NCI-H2171 treated with DMSO at 0.1 percent for 48 hours (cell line): ENCODE measurements at regions not wholly inside any gene's neighbourhood (a gene's known extent, or its start where the extent isn't known, plus 50 kb on each side); places are given as distances from the start of the nearest gene placed in this dataset.
"Not testable (repeated sequence)": the region's sequence is repeated elsewhere in the genome, so short reads cannot be mapped to it uniquely, and the experiment has no call there.

Experiments used
- DNase-seq: peaks from one replicate; lab custom pipeline; 2025; lab: John Stamatoyannopoulos, UW

DNA sequence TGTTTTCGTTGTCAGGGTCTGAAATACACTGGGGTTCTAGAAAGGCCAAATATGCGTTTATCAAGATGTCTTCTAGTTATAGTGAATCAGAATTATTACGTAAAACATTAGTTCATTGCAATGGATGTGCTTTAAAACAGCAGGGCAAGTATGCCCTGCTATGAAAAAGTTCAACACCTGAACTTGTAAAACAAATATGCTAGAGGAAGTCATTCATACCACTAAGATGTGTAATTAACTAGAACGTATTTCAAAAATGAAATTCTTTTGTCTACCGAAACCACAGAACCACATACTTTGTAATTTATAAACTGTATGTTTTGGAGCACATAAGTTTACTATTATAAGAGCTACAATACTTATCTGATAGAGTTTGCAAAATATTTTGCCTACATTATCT, 266.2 kb downstream of the KCTD12 start:
- no peak for DNase-seq

GRCh38 chr13:76619631-76620030, 266.6 kb downstream of the KCTD12 start:
- no peak for DNase-seq

- peak; percentile 47 for DNase-seq
Measured at GRCh38 chr13:76610819-76611415, 275.3 kb downstream of the KCTD12 start.

- DNase-seq: peak; percentile 59
Measured at GRCh38 chr13:76609643-76610042, 276.6 kb downstream of the KCTD12 start.

GRCh38 chr13:76607866-76608265, 278.3 kb downstream of the KCTD12 start:
- no peak for DNase-seq

DNA sequence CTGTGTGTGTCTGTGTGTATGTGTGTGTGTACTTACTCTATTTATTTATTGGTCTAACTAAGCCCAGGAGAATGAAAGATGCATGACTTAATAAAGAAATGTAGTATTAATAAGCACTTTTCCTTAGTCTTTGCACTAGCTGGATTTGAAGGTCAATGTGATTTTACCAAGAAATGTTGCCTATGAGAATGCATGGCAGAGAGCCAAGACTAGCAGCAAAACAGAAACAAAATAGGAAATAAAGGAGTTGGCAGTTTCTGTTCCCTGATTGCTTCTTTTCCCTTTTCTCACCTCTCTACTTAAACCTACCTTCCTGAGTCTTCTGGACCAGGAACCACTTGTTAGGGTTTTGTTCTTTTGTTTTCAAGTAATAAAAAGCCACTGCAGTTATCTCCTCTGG, 286.1 kb downstream of the KCTD12 start:
- no peak for DNase-seq

- peak; percentile 93 for DNase-seq
Measured at GRCh38 chr13:76597868-76598267, 288.3 kb downstream of the KCTD12 start.

DNA sequence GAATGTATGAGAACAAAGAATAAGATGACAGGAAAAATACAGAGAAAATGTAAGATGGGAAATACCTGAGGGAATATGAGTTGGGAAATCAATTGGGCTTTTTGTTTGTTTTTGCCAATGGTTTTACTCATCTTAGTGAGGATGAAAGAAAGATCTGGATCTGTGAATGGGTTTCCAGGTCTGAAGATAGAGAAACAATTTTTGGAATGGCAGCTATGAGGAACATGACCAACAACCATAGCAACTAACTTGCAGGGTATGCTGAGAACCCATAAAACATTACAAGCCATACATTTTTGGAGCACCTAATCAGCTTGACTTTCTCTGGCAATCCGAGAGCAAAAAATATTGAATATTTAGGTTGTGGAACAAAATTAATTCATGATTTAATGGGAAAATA, 290.0 kb downstream of the KCTD12 start:
- DNase-seq: no peak

DNA sequence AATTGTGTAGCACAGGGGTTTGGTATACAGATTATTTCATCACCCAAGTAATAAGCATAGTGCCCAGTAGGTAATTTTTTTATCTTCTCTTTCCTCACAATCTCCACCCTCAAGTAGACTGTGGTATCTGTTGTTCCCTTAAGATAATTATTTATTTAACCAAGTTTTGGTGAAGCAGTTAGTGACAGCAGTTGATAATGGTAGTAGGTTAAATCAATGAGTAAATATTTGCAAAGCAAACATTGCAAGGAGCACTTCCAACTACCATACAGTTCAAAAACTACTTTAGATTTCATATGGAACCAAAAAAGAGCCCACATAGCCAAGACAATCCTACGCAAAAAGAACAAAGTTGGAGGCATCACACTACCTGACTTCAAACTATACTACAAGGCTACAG, 291.8 kb downstream of the KCTD12 start:
- no peak for DNase-seq

DNA sequence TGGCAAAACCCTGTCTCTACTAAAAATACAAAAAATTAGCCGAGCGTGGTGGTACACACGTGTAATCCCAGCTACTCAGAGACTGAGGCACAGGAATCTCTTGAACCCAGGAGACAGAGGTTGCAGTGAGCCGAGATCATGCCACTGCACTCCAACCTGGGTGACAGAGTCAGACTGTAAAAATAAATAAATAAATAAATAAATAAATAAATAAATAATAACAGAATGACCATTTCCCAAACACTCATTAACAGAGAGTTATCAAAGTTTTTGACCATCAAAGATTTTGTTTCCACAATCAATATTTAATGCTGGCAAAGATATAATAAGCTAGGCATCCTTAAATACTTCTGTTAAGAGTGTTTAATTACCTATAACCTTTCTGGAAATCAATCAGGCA, 299.4 kb downstream of the KCTD12 start:
- DNase-seq: no peak

GRCh38 chr13:76579701-76580100, 306.5 kb downstream of the KCTD12 start:
- DNase-seq: no peak

DNA sequence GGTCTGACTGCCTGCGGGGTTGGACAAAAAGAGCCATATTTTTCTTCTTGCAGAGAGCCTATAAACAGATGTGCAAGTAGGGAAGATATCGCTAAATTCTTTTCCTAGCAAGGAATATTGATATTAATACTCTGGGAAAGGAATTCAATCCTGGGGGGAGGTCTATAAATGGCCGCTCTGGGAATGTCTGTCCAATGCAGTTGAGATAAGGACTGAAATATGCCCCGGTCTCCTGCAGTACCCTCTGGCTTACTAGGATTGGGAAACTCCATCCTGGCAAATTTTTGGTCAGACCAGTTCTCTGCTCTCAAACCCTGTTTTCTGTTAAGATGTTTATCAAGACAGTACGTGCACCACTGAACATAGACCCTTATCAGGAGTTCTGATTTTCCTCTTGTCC, 310.6 kb downstream of the KCTD12 start:
- DNase-seq: not testable (repeated sequence)

- no peak for DNase-seq
Measured at GRCh38 chr13:76570510-76570971, 315.7 kb downstream of the KCTD12 start.

DNA sequence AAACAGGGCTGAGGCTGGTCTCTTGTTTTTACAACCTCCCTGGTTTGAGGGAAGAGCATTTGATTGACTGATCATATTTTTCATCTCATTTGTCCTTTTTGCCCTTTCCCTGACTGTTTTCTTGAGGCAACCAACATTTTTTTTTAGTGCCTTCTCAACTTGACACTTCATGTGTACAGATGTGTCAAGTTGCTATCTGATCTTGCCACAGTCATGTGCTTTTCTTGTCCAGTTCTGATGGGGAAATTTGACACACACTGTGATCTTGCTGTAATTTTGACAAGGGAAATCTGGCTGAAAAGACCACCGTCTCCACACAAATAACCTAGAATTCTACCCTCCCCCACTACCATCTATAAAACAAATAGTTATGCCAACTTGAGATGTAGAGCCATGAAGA, 329.6 kb downstream of the KCTD12 start:
- peak; percentile 46 for DNase-seq

DNA sequence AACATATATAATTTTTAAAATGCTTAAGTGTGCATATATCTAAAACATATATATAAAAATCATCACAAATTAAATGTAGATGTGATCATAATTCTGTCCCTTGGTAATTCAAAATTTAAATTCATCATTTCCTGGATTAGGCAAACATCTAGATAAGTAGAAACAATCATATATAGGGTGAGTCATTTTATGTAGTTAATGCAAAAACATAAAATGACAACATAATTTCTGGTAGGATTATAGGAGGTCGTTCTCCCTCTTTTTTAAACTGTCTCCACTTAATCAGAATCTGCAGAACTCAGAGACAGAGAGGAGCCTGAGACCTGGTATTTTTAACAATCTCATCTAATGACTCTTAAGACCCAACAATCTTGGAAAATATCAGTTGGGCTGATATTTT, 333.4 kb downstream of the KCTD12 start:
- DNase-seq: no peak

GRCh38 chr13:76552041-76552772, 334.0 kb downstream of the KCTD12 start:
- DNase-seq: no peak

- DNase-seq: no peak
Measured at GRCh38 chr13:76542176-76542575, 344.0 kb downstream of the KCTD12 start.

GRCh38 chr13:76538004-76538403, 348.2 kb downstream of the KCTD12 start:
- no peak for DNase-seq

DNA sequence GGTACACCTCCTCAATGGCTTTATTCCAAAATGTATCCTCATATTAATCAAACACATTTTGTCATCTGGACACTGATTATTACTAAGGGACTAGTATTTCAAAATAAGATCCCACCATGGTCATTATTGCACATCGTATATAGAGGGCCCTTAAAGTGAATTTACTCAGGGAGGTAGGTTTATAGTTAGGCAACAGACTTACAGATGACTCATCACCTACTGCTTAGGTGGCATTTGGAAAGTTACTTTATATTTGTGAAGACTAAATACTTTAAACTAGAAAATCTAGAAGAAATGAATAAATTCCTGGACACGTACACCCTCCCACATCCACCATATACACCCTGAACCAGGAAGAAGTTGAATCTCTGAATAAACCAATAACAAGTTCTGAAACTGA, 353.0 kb downstream of the KCTD12 start:
- DNase-seq: no peak

GRCh38 chr13:76527041-76527440, 359.2 kb downstream of the KCTD12 start:
- DNase-seq: no peak

GRCh38 chr13:76523740-76524340, 362.4 kb downstream of the KCTD12 start:
- DNase-seq: no peak

GRCh38 chr13:76522083-76522755, 364.0 kb downstream of the KCTD12 start:
- DNase-seq: peak; percentile 95

DNA sequence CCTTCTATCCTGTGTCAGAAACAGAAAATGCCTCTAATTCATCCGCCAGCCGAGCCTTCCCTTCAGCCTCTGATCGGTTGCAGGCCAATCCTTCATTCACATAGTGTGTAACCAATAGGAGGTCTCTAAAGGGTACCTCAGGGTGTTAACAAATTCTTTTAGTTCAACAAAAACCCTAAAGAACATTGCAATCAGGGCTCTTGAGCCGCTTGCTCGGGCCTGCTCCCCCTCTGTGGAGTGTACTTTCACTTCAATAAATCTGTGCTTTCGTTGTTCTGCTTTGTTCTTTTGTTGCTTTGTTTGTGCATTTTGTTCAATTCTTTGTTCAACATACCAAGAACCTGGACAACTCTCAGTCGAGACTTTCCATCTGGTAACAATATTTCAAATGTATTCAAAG, 366.5 kb downstream of the KCTD12 start:
- no peak for DNase-seq
